ENCODE measurements at regions not wholly inside any gene's neighbourhood (a gene's known extent, or its start where the extent isn't known, plus 50 kb on each side); places are given as distances from the start of the nearest gene placed in this dataset.
A peak's percentile ranks its signal among the peaks of the same experiment; 100 is the strongest.

GRCh38 chr3:43959498-43960447, 269.0 kb downstream of the ABHD5 start:
- 64 to 83% methylated on average over 10 of the region's 10 CpGs for WGBS, 2 donors
- peaks cover 0 to 2% (median 0%) of the 10 kb centered on the region in 3 donors for H3K27me3 ChIP-seq (ENCODE audit: control insufficient read depth in 3 of 3, insufficient read depth in 3 of 3, low read length in 2 of 3)
- DNase-seq (no peak), ATAC-seq (ENCODE audit: insufficient read depth, low FRiP score) (no peak)
- no peak overlapping the region for H3K27ac ChIP-seq (ENCODE audit: low read depth in 1 of 2, low read length in 1 of 2)
- H3K9me3 ChIP-seq (ENCODE audit: control insufficient read depth in 4 of 4, insufficient read depth in 3 of 4, low read length in 3 of 4), result peaks cover 0 to 3% (median 0%) of the 10 kb centered on the region in 4 donors
- no peak overlapping the region for H3K9ac ChIP-seq (ENCODE audit: insufficient read depth in 1 of 2, low read length in 2 of 2)
- peaks cover 0 to 5% (median 0%) of the 10 kb centered on the region in 5 donors for H3K4me1 ChIP-seq (ENCODE audit: control insufficient read depth in 5 of 5, insufficient read depth in 5 of 5, low read length in 5 of 5)
- TF ChIP-seq CTCF (IDR thresholded peaks at IDR 0.05; ENCODE audit: control extremely low read depth, extremely low read depth), result no peak
- H3K4me3 ChIP-seq, result no peak overlapping the region
- H3K36me3 ChIP-seq (ENCODE audit: control insufficient read depth in 4 of 4, insufficient read depth in 4 of 4, low read length in 4 of 4), result no peaks in the 10 kb centered on the region

- Histone ChIP-seq H3K9me3 (ENCODE audit: control insufficient read depth in 4 of 4, insufficient read depth in 3 of 4, low read length in 3 of 4) (peaks cover 0 to 3% (median 0%) of the 10 kb centered on the region in 4 donors), H3K27ac (ENCODE audit: low read depth in 1 of 2, low read length in 1 of 2) (no peak overlapping the region), H3K4me3 (no peak overlapping the region), H3K27me3 (ENCODE audit: control insufficient read depth in 3 of 3, insufficient read depth in 3 of 3, low read length in 2 of 3) (no peaks in the 10 kb centered on the region), H3K9ac (ENCODE audit: insufficient read depth in 1 of 2, low read length in 2 of 2) (no peak overlapping the region), H3K4me1 (ENCODE audit: control insufficient read depth in 5 of 5, insufficient read depth in 5 of 5, low read length in 5 of 5) (peaks cover 0 to 5% (median 0%) of the 10 kb centered on the region in 5 donors), H3K36me3 (ENCODE audit: control insufficient read depth in 4 of 4, insufficient read depth in 4 of 4, low read length in 4 of 4) (no peaks in the 10 kb centered on the region)
- TF ChIP-seq CTCF (IDR thresholded peaks at IDR 0.05; ENCODE audit: control extremely low read depth, extremely low read depth), result no peak
- ATAC-seq (ENCODE audit: insufficient read depth, low FRiP score) (no peak), DNase-seq (peak in 2 of 3 donors; percentile 36 to 59)
- 17 to 24% methylated on average over 3 of the region's 3 CpGs for WGBS, 2 donors
These were observed 269.7 kb downstream of the ABHD5 start for GRCh38 chr3:43960448-43960840.

GRCh38 chr3:43962043-43962442, 271.3 kb downstream of the ABHD5 start:
- no peaks in the 10 kb centered on the region for H3K27me3 ChIP-seq (ENCODE audit: control insufficient read depth in 3 of 3, insufficient read depth in 3 of 3, low read length in 2 of 3)
- DNase-seq, result no peak
- no peak for ATAC-seq (ENCODE audit: insufficient read depth, low FRiP score)
- 90 to 94% methylated on average over 2 of the region's 2 CpGs for WGBS, 2 donors
- H3K4me1 ChIP-seq (ENCODE audit: control insufficient read depth in 5 of 5, insufficient read depth in 5 of 5, low read length in 5 of 5), result peaks cover 0 to 5% (median 0%) of the 10 kb centered on the region in 5 donors
- TF ChIP-seq CTCF (IDR thresholded peaks at IDR 0.05; ENCODE audit: control extremely low read depth, extremely low read depth), result no peak
- no peak overlapping the region for H3K27ac ChIP-seq (ENCODE audit: low read depth in 1 of 2, low read length in 1 of 2)
- H3K36me3 ChIP-seq (ENCODE audit: control insufficient read depth in 4 of 4, insufficient read depth in 4 of 4, low read length in 4 of 4), result no peaks in the 10 kb centered on the region
- H3K4me3 ChIP-seq, result no peak overlapping the region
- H3K9ac ChIP-seq (ENCODE audit: insufficient read depth in 1 of 2, low read length in 2 of 2), result no peak overlapping the region
- H3K9me3 ChIP-seq (ENCODE audit: control insufficient read depth in 4 of 4, insufficient read depth in 3 of 4, low read length in 3 of 4), result peaks cover 0 to 3% (median 0%) of the 10 kb centered on the region in 4 donors

Measured in lung (tissue), 11 donors.